IMR-90 (cell line): ENCODE measurements at regions not wholly inside any gene's neighbourhood (a gene's known extent, or its start where the extent isn't known, plus 50 kb on each side); places are given as distances from the start of the nearest gene placed in this dataset.

Experiments
- ATAC-seq: fragments of 200-7000 bp; cut with Tn5 transposase; 2 replicates; pipeline ENCODE4 v1.9.1; 2020; ENCODE audit warnings: low read depth, mild to moderate bottlenecking, moderate library complexity
- BruUV-seq: library from RNA; stranded (reverse); fragments of 400-500 nt; replicated peaks from 2 replicates; lab custom pipeline; 2021; lab: Mats Ljungman, UMichigan
- CTCF ChIA-PET: fragments of 300-600 bp; formaldehyde crosslinking; extraction: SDS; loops from one replicate; lab custom pipeline; 2021; ENCODE audit warnings: antibody characterized with exemption; lab: Yijun Ruan, JAX
- POLR2A ChIA-PET: fragments of 300-600 bp; sonication (Branson Sonifier 250); formaldehyde crosslinking; loops from one replicate; lab custom pipeline; 2022; ENCODE audit warnings: antibody characterized with exemption; ENCODE audit not compliant: unreplicated experiment; lab: Charles Lee
- DNase-seq: peaks from one replicate; pipeline ENCODE4 v3.0.0; 2013
- H2AFZ ChIP-seq: replicated peaks from 2 replicates; pipeline ENCODE3; 2013; ENCODE audit warnings: low read length, mild to moderate bottlenecking; ENCODE audit not compliant: poor library complexity
- H2AK5ac ChIP-seq: 2 replicates; pipeline ENCODE4 v1.6.1; 2013; ENCODE audit warnings: low read depth, low read length, inconsistent platforms
- H2AK9ac ChIP-seq: replicated peaks from 2 replicates; pipeline ENCODE3; 2013; ENCODE audit warnings: mild to moderate bottlenecking, low read depth, low read length, moderate library complexity; ENCODE audit not compliant: poor library complexity
- H2BK120ac ChIP-seq: 2 replicates; pipeline ENCODE4 v1.6.1; 2013; ENCODE audit warnings: low read depth, low read length, inconsistent platforms
- H2BK15ac ChIP-seq: 3 replicates; pipeline ENCODE4 v1.6.1; 2013; ENCODE audit warnings: low read depth, low read length, inconsistent platforms
- H2BK20ac ChIP-seq: 2 replicates; pipeline ENCODE4 v1.6.1; 2013; ENCODE audit warnings: low read depth, mild to moderate bottlenecking, inconsistent platforms, low read length, moderate library complexity
- H2BK5ac ChIP-seq: 2 replicates; pipeline ENCODE4 v1.6.1; 2013; ENCODE audit warnings: mild to moderate bottlenecking, low read depth, low read length, inconsistent platforms; ENCODE audit not compliant: poor library complexity, severe bottlenecking
- H3K14ac ChIP-seq: replicated peaks from 2 replicates; pipeline ENCODE4 v1.6.1; 2013; ENCODE audit warnings: low read depth, low read length, inconsistent platforms
- H3K18ac ChIP-seq: 2 replicates; pipeline ENCODE4 v1.6.1; 2013; ENCODE audit warnings: low read depth, low read length, control low read depth
- H3K23ac ChIP-seq: 2 replicates; pipeline ENCODE4 v1.6.1; 2013; ENCODE audit warnings: low read depth, low read length, inconsistent platforms
- H3K27ac ChIP-seq: 2 replicates; pipeline ENCODE4 v1.5.1; 2013; ENCODE audit warnings: mild to moderate bottlenecking, control low read depth, low read length; ENCODE audit not compliant: insufficient read depth
- H3K27me3 ChIP-seq: 2 replicates; pipeline ENCODE4 v1.6.1; 2013; ENCODE audit warnings: low read length; ENCODE audit not compliant: control insufficient read depth, insufficient read depth
- H3K36me3 ChIP-seq: 2 replicates; pipeline ENCODE4 v1.6.1; 2013; ENCODE audit warnings: low read length, mixed read lengths; ENCODE audit not compliant: control insufficient read depth, insufficient read depth
- H3K4ac ChIP-seq: 2 replicates; pipeline ENCODE4 v1.6.1; 2013; ENCODE audit warnings: low read depth, low read length, inconsistent platforms
- H3K4me1 ChIP-seq: 2 replicates; pipeline ENCODE4 v1.6.1; 2013; ENCODE audit warnings: low read length, mixed read lengths; ENCODE audit not compliant: control insufficient read depth, insufficient read depth
- H3K4me2 ChIP-seq: 2 replicates; pipeline ENCODE4 v1.6.1; 2013; ENCODE audit warnings: low read depth, mild to moderate bottlenecking, control low read depth, low read length, moderate library complexity
- H3K4me3 ChIP-seq: 2 replicates; pipeline ENCODE4 v1.5.1; 2013; ENCODE audit warnings: low read depth, mild to moderate bottlenecking, control low read depth, low read length, moderate library complexity; ENCODE audit not compliant: insufficient read depth
- H3K56ac ChIP-seq: 2 replicates; pipeline ENCODE4 v1.6.1; 2013; ENCODE audit warnings: low read length, inconsistent platforms; ENCODE audit not compliant: insufficient read depth; ENCODE audit errors: extremely low read depth
- H3K79me1 ChIP-seq, 2 experiments: 2 replicates each; pipeline ENCODE4 v1.6.1; 2013; ENCODE audit warnings: low read length in 2 of 2, inconsistent platforms in 1 of 2, low read depth in 1 of 2
- H3K9ac ChIP-seq: 2 replicates; pipeline ENCODE4 v1.6.1; 2013; ENCODE audit warnings: low read depth, low read length, control low read depth
- H3K9me1 ChIP-seq: 2 replicates; pipeline ENCODE4 v1.6.1; 2013; ENCODE audit warnings: low read length, inconsistent platforms; ENCODE audit not compliant: insufficient read depth
- H3K9me3 ChIP-seq: 2 replicates; pipeline ENCODE4 v1.6.1; 2013; ENCODE audit warnings: low read length; ENCODE audit not compliant: control insufficient read depth, insufficient read depth
- H4K20me1 ChIP-seq: 2 replicates; pipeline ENCODE4 v1.6.1; 2013; ENCODE audit warnings: low read length, inconsistent platforms; ENCODE audit not compliant: insufficient read depth
- H4K5ac ChIP-seq: 2 replicates; pipeline ENCODE4 v1.6.1; 2013; ENCODE audit warnings: mild to moderate bottlenecking, low read depth, low read length, control low read depth
- H4K8ac ChIP-seq, 2 experiments: 2 replicates each; pipeline ENCODE4 v1.6.1; 2013; ENCODE audit warnings: low read depth in 2 of 2, low read length in 2 of 2, control low read depth in 1 of 2, inconsistent platforms in 1 of 2
- H4K91ac ChIP-seq: 2 replicates; pipeline ENCODE4 v1.6.1; 2013; ENCODE audit warnings: low read depth, low read length, inconsistent platforms; ENCODE audit not compliant: insufficient read depth
- BHLHE40 ChIP-seq: fragments of 150-350 bp; IDR thresholded peaks from 2 replicates; pipeline ENCODE4 v1.6.1; 2016; ENCODE audit warnings: mild to moderate bottlenecking, low read depth, low read length
- CHD1 ChIP-seq: IDR thresholded peaks from 2 replicates; pipeline ENCODE4 v1.6.1; 2012; ENCODE audit warnings: low read depth, low read length, improper control_type of control experiment
- MXI1 ChIP-seq: IDR thresholded peaks from 2 replicates; pipeline ENCODE4 v1.6.1; 2012; ENCODE audit warnings: low read depth, mild to moderate bottlenecking, low read length, moderate library complexity, borderline replicate concordance
- NFE2L2 ChIP-seq: fragments of 150-350 bp; IDR thresholded peaks from 2 replicates; pipeline ENCODE4 v1.6.1; 2016; ENCODE audit warnings: low read depth, mild to moderate bottlenecking, low read length
- POLR2A ChIP-seq: IDR thresholded peaks from 2 replicates; pipeline ENCODE4 v1.6.1; 2012; ENCODE audit warnings: mild to moderate bottlenecking, low read depth, low read length
- RCOR1 ChIP-seq: IDR thresholded peaks from 2 replicates; pipeline ENCODE4 v1.6.1; 2012; ENCODE audit warnings: mild to moderate bottlenecking, low read length, improper control_type of control experiment; ENCODE audit not compliant: insufficient replicate concordance
- SMC3 ChIP-seq: fragments of 150-350 bp; IDR thresholded peaks from 2 replicates; pipeline ENCODE4 v1.6.1; 2016; ENCODE audit warnings: low read depth, mild to moderate bottlenecking, antibody characterized with exemption, low read length, moderate library complexity
- WGBS, 2 experiments: methylation state at CpG; one replicate each; pipeline versions ENCODE4 v1.1.5 to v1.1.7; 2013; ENCODE audit warnings: missing lambda C conversion rate in 2 of 2; ENCODE audit not compliant: insufficient read length in 1 of 2; ENCODE audit errors: extremely low coverage in 2 of 2; 5-methylcytosine and 5-hydroxymethylcytosine counted together
- dilution Hi-C: fragments of 300-500 bp; cut with HindIII; formaldehyde crosslinking; loops from one replicate; pipeline ENCODE4 v1.14.3; 2018; ENCODE audit warnings: low sequenced_read_pairs; ENCODE audit not compliant: unreplicated experiment
- in situ Hi-C: fragments of 300-500 bp; cut with MboI; formaldehyde crosslinking; loops from 3 replicates; pipeline ENCODE4 v1.14.3; 2019; ENCODE audit warnings: low sequenced_read_pairs, inconsistent platforms, mixed read lengths
- intact Hi-C: fragments of 100-400 bp; cut with micrococcal nuclease; formaldehyde crosslinking; loops from 2 replicates; pipeline ENCODE4 v1.10.0; 2022
- TF ChIP-seq, protein P1 (sequence below): fragments of 150-350 bp; IDR thresholded peaks from 2 replicates; pipeline ENCODE4 v1.6.1; 2016; ENCODE audit warnings: low read depth, mild to moderate bottlenecking, low read length, moderate library complexity, borderline replicate concordance

DNA sequence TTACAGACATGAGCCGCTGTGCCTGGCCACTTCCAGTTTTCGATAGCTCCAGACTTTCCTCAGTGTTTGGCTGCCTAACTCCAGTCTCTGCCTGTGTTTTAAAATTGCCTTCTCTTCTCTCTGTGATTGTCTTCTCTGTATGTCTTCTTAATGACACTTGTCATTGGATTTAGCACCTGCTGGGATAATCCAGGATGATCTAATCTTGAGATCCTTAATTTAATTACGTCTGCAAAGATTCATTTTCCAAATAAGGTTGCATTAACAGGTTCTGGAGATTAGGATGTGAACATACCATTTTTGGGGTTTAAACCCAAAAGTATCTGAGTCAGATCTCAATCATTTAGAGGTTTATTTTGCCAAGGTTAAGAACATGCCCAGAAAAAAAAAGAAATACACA lies 222.2 kb upstream of the PDZRN3 start:
- 92% methylated on average over 2 of the region's 3 CpGs; no CpG with 5 or more reads in 1 of the 2 experiments for WGBS, 2 experiments
- POLR2A ChIA-PET: no interaction called here

More for the DNA sequence above, 222.2 kb upstream of the PDZRN3 start:
- Histone ChIP-seq H4K91ac (no peak overlapping the region), H3K4ac (no peak overlapping the region), H3K36me3 (no peaks in the 10 kb centered on the region), H3K23ac (no peak overlapping the region), H3K79me1 (no peaks in the 10 kb centered on the region), H3K14ac (no peak overlapping the region), H2AK9ac (no peak overlapping the region), H3K27me3 (peaks cover 10% of the 10 kb centered on the region), H2BK15ac (no peak overlapping the region), H3K9ac (no peak overlapping the region), H4K5ac (no peak overlapping the region), H4K20me1 (no peaks in the 10 kb centered on the region), H2AFZ (no peak overlapping the region), H4K8ac (no peak overlapping the region), H2BK5ac (no peak overlapping the region), H2BK120ac (no peak overlapping the region), H2AK5ac (no peak overlapping the region), H3K4me3 (no peak overlapping the region), H3K27ac (no peak overlapping the region), H3K4me2 (no peak overlapping the region), H3K9me3 (no peaks in the 10 kb centered on the region), H3K4me1 (no peaks in the 10 kb centered on the region), H3K18ac (no peak overlapping the region), H3K56ac (no peak overlapping the region), H2BK20ac (no peak overlapping the region), H3K9me1 (no peaks in the 10 kb centered on the region)
- in situ Hi-C loops (loop anchor here (5.0 to 10.0 kb wide), 3 partner anchors 220 to 742 kb away; no protein-coding TSS in a partner anchor), intact Hi-C loops (loop anchor here (5.0 kb wide), 3 partner anchors 60 to 390 kb away; no protein-coding TSS in a partner anchor), dilution Hi-C loops (no loop called here)
- DNase-seq (no peak), ATAC-seq (no peak)
- BruUV-seq: no TSS peak
- CTCF ChIA-PET: interaction anchor here (0.6 to 2.1 kb wide), 3 partner anchors 64 to 1068 kb away, joined by 3 to 12 read pairs (median 3); no protein-coding TSS in a partner anchor
- TF ChIP-seq RCOR1 (no peak), CHD1 (no peak), POLR2A (no peak), BHLHE40 (no peak), SMC3 (no peak), NFE2L2 (no peak), MXI1 (no peak)
- TF ChIP-seq, protein P1, sequence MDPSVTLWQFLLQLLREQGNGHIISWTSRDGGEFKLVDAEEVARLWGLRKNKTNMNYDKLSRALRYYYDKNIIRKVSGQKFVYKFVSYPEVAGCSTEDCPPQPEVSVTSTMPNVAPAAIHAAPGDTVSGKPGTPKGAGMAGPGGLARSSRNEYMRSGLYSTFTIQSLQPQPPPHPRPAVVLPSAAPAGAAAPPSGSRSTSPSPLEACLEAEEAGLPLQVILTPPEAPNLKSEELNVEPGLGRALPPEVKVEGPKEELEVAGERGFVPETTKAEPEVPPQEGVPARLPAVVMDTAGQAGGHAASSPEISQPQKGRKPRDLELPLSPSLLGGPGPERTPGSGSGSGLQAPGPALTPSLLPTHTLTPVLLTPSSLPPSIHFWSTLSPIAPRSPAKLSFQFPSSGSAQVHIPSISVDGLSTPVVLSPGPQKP: no peak
